ENCODE measurements at regions not wholly inside any gene's neighbourhood (a gene's known extent, or its start where the extent isn't known, plus 50 kb on each side); places are given as distances from the start of the nearest gene placed in this dataset.
"Not testable (repeated sequence)": the region's sequence is repeated elsewhere in the genome, so short reads cannot be mapped to it uniquely, and the experiment has no call there.

GRCh38 chr13:49859560-49859959 lies 67.1 kb upstream of the KPNA3 start:
- H3K4me3 ChIP-seq (ENCODE audit: low read length) = no peak overlapping the region
- peak; percentile 93 for DNase-seq (ENCODE audit: low read depth)
- no peak for TF ChIP-seq CTCF (conservative IDR thresholded peaks at IDR 0.05; ENCODE audit: low read length)

- no peak overlapping the region for H3K4me3 ChIP-seq (ENCODE audit: low read length)
- TF ChIP-seq CTCF (conservative IDR thresholded peaks at IDR 0.05; ENCODE audit: low read length) = no peak
- DNase-seq (ENCODE audit: low read depth) = peak; percentile 91
Observed at GRCh38 chr13:49858178-49858856, 65.8 kb upstream of the KPNA3 start.

- TF ChIP-seq CTCF (conservative IDR thresholded peaks at IDR 0.05; ENCODE audit: low read length) = no peak
- no peak for DNase-seq (ENCODE audit: low read depth)
- H3K4me3 ChIP-seq (ENCODE audit: low read length) = no peak overlapping the region
Observed at GRCh38 chr13:49855930-49856329, 63.4 kb upstream of the KPNA3 start.

- no peak for TF ChIP-seq CTCF (conservative IDR thresholded peaks at IDR 0.05; ENCODE audit: low read length)
- H3K4me3 ChIP-seq (ENCODE audit: low read length) = no peak overlapping the region
- DNase-seq (ENCODE audit: low read depth) = no peak
Observed at GRCh38 chr13:49853535-49853934, 61.1 kb upstream of the KPNA3 start.

- H3K4me3 ChIP-seq (ENCODE audit: low read length); DNase-seq (ENCODE audit: low read depth): not testable (repeated sequence)
Observed at GRCh38 chr13:49852460-49852859, 60.0 kb upstream of the KPNA3 start.

- no peak for TF ChIP-seq CTCF (conservative IDR thresholded peaks at IDR 0.05; ENCODE audit: low read length)
- no peak overlapping the region for H3K4me3 ChIP-seq (ENCODE audit: low read length)
- DNase-seq (ENCODE audit: low read depth) = peak; percentile 36
Observed at GRCh38 chr13:49844181-49844580, 51.7 kb upstream of the KPNA3 start.

Measured in AG10803 (cell line).